ENCODE measurements at regions not wholly inside any gene's neighbourhood (a gene's known extent, or its start where the extent isn't known, plus 50 kb on each side); places are given as distances from the start of the nearest gene placed in this dataset.

DNA sequence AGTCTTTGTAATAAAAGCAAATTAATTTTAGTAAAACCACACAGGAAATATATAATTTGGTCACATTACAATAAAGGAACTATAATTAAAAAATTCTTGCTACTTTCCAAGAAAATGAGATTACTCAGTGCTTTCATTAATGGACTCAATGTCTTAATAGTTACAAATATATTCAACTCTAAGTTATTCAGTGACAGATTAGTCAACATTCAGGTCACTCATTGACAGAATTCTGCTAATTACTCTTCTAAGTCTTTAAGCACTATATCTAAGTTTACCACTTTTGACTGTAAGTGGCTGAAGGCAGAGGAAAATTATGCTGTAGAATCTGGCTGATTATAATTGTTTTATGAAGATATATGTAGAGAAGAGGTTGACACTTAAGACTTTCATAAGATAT is 1365.0 kb downstream of the EFNB2 start:
- H3K4me1 ChIP-seq (ENCODE audit: control insufficient read depth in 1 of 2, insufficient read depth in 2 of 2, low read length in 2 of 2): no peaks in the 10 kb centered on the region
- no peak for DNase-seq (ENCODE audit: low read depth, low spot score)
- CTCF ChIA-PET: no interaction called here
- POLR2A ChIA-PET: no interaction called here
- BruUV-seq (replicated peaks): no TSS peak
- no peaks in the 10 kb centered on the region for H3K36me3 ChIP-seq (ENCODE audit: control insufficient read depth in 1 of 2, insufficient read depth in 2 of 2, low read length in 2 of 2)
- H3K9ac ChIP-seq (ENCODE audit: low read length): no peak overlapping the region
- H3K79me2 ChIP-seq (ENCODE audit: insufficient read depth, low read length): no peaks in the 10 kb centered on the region
- intact Hi-C loops (cut with micrococcal nuclease): no loop called here
- no peak overlapping the region for H2AFZ ChIP-seq (ENCODE audit: low read depth, low read length, poor library complexity, severe bottlenecking)
- H3K27me3 ChIP-seq (ENCODE audit: insufficient read depth, low read length): no peaks in the 10 kb centered on the region
- ATAC-seq: no peak
- H3K4me2 ChIP-seq (ENCODE audit: low read length): no peak overlapping the region
- RAD21 ChIA-PET (ENCODE audit: low non-redundant PET in 1 of 2, low total read pairs in 2 of 2, uncharacterized antibody in 2 of 2, unreplicated experiment in 2 of 2): no interaction called here
- no peaks in the 10 kb centered on the region for H4K20me1 ChIP-seq (ENCODE audit: insufficient read depth)
- no peak for TF ChIP-seq CBX3 (IDR thresholded peaks at IDR 0.05; ENCODE audit: low read depth)
- TF ChIP-seq EGR1 (IDR thresholded peaks at IDR 0.05; ENCODE audit: low read depth): no peak
- no peak for TF ChIP-seq SRF (IDR thresholded peaks at IDR 0.05; ENCODE audit: low read depth)
- no peak for TF ChIP-seq ZFX (IDR thresholded peaks at IDR 0.05)
- no peak for TF ChIP-seq RAD21 (IDR thresholded peaks at IDR 0.05; ENCODE audit: low read depth)
- TF ChIP-seq, protein P1, sequence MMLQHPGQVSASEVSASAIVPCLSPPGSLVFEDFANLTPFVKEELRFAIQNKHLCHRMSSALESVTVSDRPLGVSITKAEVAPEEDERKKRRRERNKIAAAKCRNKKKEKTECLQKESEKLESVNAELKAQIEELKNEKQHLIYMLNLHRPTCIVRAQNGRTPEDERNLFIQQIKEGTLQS (IDR thresholded peaks at IDR 0.05): no peak
- no peak for TF ChIP-seq TCF7L2 (IDR thresholded peaks at IDR 0.05; ENCODE audit: borderline replicate concordance, extremely low read depth, insufficient read depth, insufficient read length)
- TF ChIP-seq EZH2 (IDR thresholded peaks at IDR 0.05): no peak
- TF ChIP-seq, protein P2, sequence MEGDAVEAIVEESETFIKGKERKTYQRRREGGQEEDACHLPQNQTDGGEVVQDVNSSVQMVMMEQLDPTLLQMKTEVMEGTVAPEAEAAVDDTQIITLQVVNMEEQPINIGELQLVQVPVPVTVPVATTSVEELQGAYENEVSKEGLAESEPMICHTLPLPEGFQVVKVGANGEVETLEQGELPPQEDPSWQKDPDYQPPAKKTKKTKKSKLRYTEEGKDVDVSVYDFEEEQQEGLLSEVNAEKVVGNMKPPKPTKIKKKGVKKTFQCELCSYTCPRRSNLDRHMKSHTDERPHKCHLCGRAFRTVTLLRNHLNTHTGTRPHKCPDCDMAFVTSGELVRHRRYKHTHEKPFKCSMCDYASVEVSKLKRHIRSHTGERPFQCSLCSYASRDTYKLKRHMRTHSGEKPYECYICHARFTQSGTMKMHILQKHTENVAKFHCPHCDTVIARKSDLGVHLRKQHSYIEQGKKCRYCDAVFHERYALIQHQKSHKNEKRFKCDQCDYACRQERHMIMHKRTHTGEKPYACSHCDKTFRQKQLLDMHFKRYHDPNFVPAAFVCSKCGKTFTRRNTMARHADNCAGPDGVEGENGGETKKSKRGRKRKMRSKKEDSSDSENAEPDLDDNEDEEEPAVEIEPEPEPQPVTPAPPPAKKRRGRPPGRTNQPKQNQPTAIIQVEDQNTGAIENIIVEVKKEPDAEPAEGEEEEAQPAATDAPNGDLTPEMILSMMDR (IDR thresholded peaks at IDR 0.05 in 2 of 3, conservative IDR thresholded peaks at IDR 0.05 in 1 of 3; ENCODE audit: borderline replicate concordance in 1 of 3, insufficient read depth in 1 of 3, low read depth in 2 of 3, low read length in 2 of 3): no peak
- TF ChIP-seq EZH2phosphoT487 (IDR thresholded peaks at IDR 0.05; ENCODE audit: borderline replicate concordance): no peak
- TF ChIP-seq, protein P3, sequence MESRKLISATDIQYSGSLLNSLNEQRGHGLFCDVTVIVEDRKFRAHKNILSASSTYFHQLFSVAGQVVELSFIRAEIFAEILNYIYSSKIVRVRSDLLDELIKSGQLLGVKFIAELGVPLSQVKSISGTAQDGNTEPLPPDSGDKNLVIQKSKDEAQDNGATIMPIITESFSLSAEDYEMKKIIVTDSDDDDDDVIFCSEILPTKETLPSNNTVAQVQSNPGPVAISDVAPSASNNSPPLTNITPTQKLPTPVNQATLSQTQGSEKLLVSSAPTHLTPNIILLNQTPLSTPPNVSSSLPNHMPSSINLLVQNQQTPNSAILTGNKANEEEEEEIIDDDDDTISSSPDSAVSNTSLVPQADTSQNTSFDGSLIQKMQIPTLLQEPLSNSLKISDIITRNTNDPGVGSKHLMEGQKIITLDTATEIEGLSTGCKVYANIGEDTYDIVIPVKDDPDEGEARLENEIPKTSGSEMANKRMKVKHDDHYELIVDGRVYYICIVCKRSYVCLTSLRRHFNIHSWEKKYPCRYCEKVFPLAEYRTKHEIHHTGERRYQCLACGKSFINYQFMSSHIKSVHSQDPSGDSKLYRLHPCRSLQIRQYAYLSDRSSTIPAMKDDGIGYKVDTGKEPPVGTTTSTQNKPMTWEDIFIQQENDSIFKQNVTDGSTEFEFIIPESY (IDR thresholded peaks at IDR 0.05; ENCODE audit: extremely low read depth, insufficient replicate concordance, low read length): no peak
- TF ChIP-seq, protein P4, sequence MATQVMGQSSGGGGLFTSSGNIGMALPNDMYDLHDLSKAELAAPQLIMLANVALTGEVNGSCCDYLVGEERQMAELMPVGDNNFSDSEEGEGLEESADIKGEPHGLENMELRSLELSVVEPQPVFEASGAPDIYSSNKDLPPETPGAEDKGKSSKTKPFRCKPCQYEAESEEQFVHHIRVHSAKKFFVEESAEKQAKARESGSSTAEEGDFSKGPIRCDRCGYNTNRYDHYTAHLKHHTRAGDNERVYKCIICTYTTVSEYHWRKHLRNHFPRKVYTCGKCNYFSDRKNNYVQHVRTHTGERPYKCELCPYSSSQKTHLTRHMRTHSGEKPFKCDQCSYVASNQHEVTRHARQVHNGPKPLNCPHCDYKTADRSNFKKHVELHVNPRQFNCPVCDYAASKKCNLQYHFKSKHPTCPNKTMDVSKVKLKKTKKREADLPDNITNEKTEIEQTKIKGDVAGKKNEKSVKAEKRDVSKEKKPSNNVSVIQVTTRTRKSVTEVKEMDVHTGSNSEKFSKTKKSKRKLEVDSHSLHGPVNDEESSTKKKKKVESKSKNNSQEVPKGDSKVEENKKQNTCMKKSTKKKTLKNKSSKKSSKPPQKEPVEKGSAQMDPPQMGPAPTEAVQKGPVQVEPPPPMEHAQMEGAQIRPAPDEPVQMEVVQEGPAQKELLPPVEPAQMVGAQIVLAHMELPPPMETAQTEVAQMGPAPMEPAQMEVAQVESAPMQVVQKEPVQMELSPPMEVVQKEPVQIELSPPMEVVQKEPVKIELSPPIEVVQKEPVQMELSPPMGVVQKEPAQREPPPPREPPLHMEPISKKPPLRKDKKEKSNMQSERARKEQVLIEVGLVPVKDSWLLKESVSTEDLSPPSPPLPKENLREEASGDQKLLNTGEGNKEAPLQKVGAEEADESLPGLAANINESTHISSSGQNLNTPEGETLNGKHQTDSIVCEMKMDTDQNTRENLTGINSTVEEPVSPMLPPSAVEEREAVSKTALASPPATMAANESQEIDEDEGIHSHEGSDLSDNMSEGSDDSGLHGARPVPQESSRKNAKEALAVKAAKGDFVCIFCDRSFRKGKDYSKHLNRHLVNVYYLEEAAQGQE (IDR thresholded peaks at IDR 0.05; ENCODE audit: low read depth): no peak
- TF ChIP-seq, protein P5, sequence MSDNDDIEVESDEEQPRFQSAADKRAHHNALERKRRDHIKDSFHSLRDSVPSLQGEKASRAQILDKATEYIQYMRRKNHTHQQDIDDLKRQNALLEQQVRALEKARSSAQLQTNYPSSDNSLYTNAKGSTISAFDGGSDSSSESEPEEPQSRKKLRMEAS (IDR thresholded peaks at IDR 0.05): no peak
- TF ChIP-seq CEBPB (IDR thresholded peaks at IDR 0.05; ENCODE audit: low read depth): no peak
- TF ChIP-seq JUND (IDR thresholded peaks at IDR 0.05): no peak
- H3K9me2 ChIP-seq (ENCODE audit: insufficient read depth): no peaks in the 10 kb centered on the region; the same call in 1 of the 2 replicates
- H3K27ac ChIP-seq (ENCODE audit: low read depth, low read length): no peak overlapping the region
- no peak overlapping the region for H3K4me3 ChIP-seq (replicated peaks in 1 of 2; ENCODE audit: low read depth in 1 of 2, low read length in 2 of 2)
- no peaks in the 10 kb centered on the region for H3K9me3 ChIP-seq (ENCODE audit: control insufficient read depth in 1 of 2, insufficient read depth in 1 of 2, low read depth in 1 of 2, low read length in 2 of 2)

Measured in HCT116 (cell line).